K562 (cell line): ENCODE measurements at regions not wholly inside any gene's neighbourhood (a gene's known extent, or its start where the extent isn't known, plus 50 kb on each side); places are given as distances from the start of the nearest gene placed in this dataset.

Source experiments
- ATAC-seq: fragments of 200-7000 bp; cut with Tn5 transposase; 3 replicates; pipeline ENCODE4 v1.9.1; 2020; ENCODE audit warnings: moderate library complexity
- BruUV-seq: library from RNA; stranded (reverse); fragments of 400-500 nt; replicated peaks from 2 replicates; lab custom pipeline; 2021; lab: Mats Ljungman, UMichigan
- CTCF ChIA-PET: fragments of 300-600 bp; formaldehyde crosslinking; extraction: SDS; loops from one replicate; lab custom pipeline; 2021; ENCODE audit warnings: low intra/inter-chr PET ratio; lab: Yijun Ruan, JAX
- POLR2A ChIA-PET: fragments of 300-600, 350-650 bp; sonication (Branson Sonifier 250); formaldehyde crosslinking; extraction: SDS; loops from one replicate; lab custom pipeline; 2021; ENCODE audit warnings: antibody characterized with exemption, inconsistent platforms; lab: Yijun Ruan, JAX
- DNase-seq, 4 experiments: peaks; one replicate each; pipeline versions ENCODE4 v3.0.0 to v3.0.0-alpha.2; 2011 to 2018; ENCODE audit warnings: low spot score in 3 of 4, mixed read lengths in 3 of 4; ENCODE audit errors: extremely low read depth in 1 of 4
- FAIRE-seq: peaks from 2 replicates; lab custom pipeline; 2011; peaks lifted over from hg19 to GRCh38; lab: Jason Lieb, UNC
- H2AFZ ChIP-seq: 2 replicates; pipeline ENCODE4 v1.6.0; 2011; ENCODE audit warnings: low read depth, low read length, control low read depth, inconsistent platforms
- H3K27ac ChIP-seq: fragments of 200-600 bp; 3 replicates; pipeline ENCODE4 v1.8.0; 2011; ENCODE audit warnings: low read depth, mild to moderate bottlenecking, control low read depth, inconsistent platforms, low read length, moderate library complexity, mixed read lengths; ENCODE audit errors: extremely low read depth
- H3K27me3 ChIP-seq, 2 experiments: fragments of 300-600 bp in 1 of 2; 2 replicates in 1 of 2; 3 replicates in 1 of 2; pipeline versions ENCODE4 v1.6.0 to v1.8.0; 2011; ENCODE audit warnings: inconsistent platforms in 2 of 2, low read length in 2 of 2, mild to moderate bottlenecking in 1 of 2, mixed read lengths in 1 of 2, moderate library complexity in 1 of 2; ENCODE audit not compliant: control insufficient read depth in 2 of 2, insufficient read depth in 2 of 2
- H3K36me3 ChIP-seq: fragments of 300-600 bp; 3 replicates; pipeline ENCODE4 v1.8.0; 2011; ENCODE audit warnings: mild to moderate bottlenecking, low read length, inconsistent platforms; ENCODE audit not compliant: control insufficient read depth, insufficient read depth
- H3K4me1 ChIP-seq, 2 experiments: fragments of 200-600 bp in 1 of 2; replicated peaks in 1 of 2; 2 replicates in 1 of 2; 3 replicates in 1 of 2; pipeline versions ENCODE4 v1.5.1 to v1.8.0; 2011; ENCODE audit warnings: inconsistent platforms in 2 of 2, low read length in 2 of 2, mild to moderate bottlenecking in 1 of 2, mixed read lengths in 1 of 2, moderate library complexity in 1 of 2; ENCODE audit not compliant: control insufficient read depth in 2 of 2, insufficient read depth in 2 of 2
- H3K4me2 ChIP-seq: 2 replicates; pipeline ENCODE4 v1.6.1; 2011; ENCODE audit warnings: low read length, control low read depth, inconsistent platforms, mixed read lengths; ENCODE audit not compliant: insufficient read depth
- H3K4me3 ChIP-seq: fragments of 200-600 bp; sonication (generic), shearing (Covaris generic); 2 replicates; pipeline ENCODE4 v1.5.1; 2016; ENCODE audit warnings: control low read depth, inconsistent platforms
- H3K79me2 ChIP-seq: fragments of 200-600 bp; 3 replicates; pipeline ENCODE4 v1.8.0; 2011; ENCODE audit warnings: low read length, inconsistent platforms; ENCODE audit not compliant: control insufficient read depth, insufficient read depth
- H3K9ac ChIP-seq, 2 experiments: 2 replicates each; pipeline versions ENCODE4 v1.6.0 to v1.6.1; 2011; ENCODE audit warnings: low read depth in 2 of 2, low read length in 2 of 2, control low read depth in 1 of 2, inconsistent platforms in 1 of 2, mild to moderate bottlenecking in 1 of 2, mixed read lengths in 1 of 2; ENCODE audit not compliant: insufficient read depth in 1 of 2
- H3K9me1 ChIP-seq: one replicate; pipeline ENCODE4 v1.6.0; 2011; ENCODE audit warnings: inconsistent platforms, mild to moderate bottlenecking, low read length, moderate library complexity; ENCODE audit not compliant: control insufficient read depth, insufficient read depth
- H3K9me3 ChIP-seq: replicated peaks from 2 replicates; pipeline ENCODE4 v1.5.1; 2011; ENCODE audit warnings: low read depth, low read length, inconsistent platforms; ENCODE audit not compliant: control insufficient read depth, insufficient read depth
- H4K20me1 ChIP-seq: replicated peaks from 2 replicates; pipeline ENCODE4 v1.6.1; 2011; ENCODE audit warnings: low read length, inconsistent platforms, mixed read lengths; ENCODE audit not compliant: control insufficient read depth, insufficient read depth
- E2F4 ChIP-seq: sonication (generic); formaldehyde crosslinking; IDR thresholded peaks from 2 replicates; pipeline ENCODE4 v1.8.0; 2022; ENCODE audit warnings: mild to moderate bottlenecking, low read depth, missing genetic modification reagents
- EP300 ChIP-seq: IDR thresholded peaks from 2 replicates; pipeline ENCODE4 v1.6.1; 2012; ENCODE audit warnings: low read length, improper control_type of control experiment
- HIVEP1 ChIP-seq: fragments of 250-450 bp; sonication (Bioruptor Pico); IDR thresholded peaks from 2 replicates; pipeline ENCODE4 v1.4.0; 2020; ENCODE audit warnings: mild to moderate bottlenecking
- PATZ1 ChIP-seq: fragments of 250-450 bp; sonication (Bioruptor Pico); IDR thresholded peaks from 2 replicates; pipeline ENCODE4 v1.5.0; 2020; ENCODE audit warnings: mild to moderate bottlenecking, borderline replicate concordance
- PTRF ChIP-seq: fragments of 450-650 bp; IDR thresholded peaks from 2 replicates; pipeline ENCODE4 v1.6.1; 2016; ENCODE audit warnings: mild to moderate bottlenecking, missing genetic modification characterization, missing compliant biosample characterization
- WGBS: fragments of 100-300 bp; shearing (Covaris generic); methylation state at CpG from one replicate; pipeline ENCODE4 v1.1.6; 2016; ENCODE audit warnings: low coverage, mixed read lengths; ENCODE audit not compliant: insufficient coverage; ENCODE audit errors: missing lambda C conversion rate; 5-methylcytosine and 5-hydroxymethylcytosine counted together
- in situ Hi-C: fragments of 300-500 bp; cut with MboI; formaldehyde crosslinking; loops from 4 replicates; pipeline ENCODE4 v1.15.0; 2018; ENCODE audit warnings: inconsistent platforms, mixed read lengths
- intact Hi-C: fragments of 100-400 bp; cut with micrococcal nuclease; formaldehyde crosslinking; loops from 2 replicates; pipeline ENCODE4 v1.14.2; 2022

- Histone ChIP-seq H3K79me2 (no peaks in the 10 kb centered on the region), H3K4me2 (no peak overlapping the region)
- FAIRE-seq = no peak
- intact Hi-C loops = no loop called here
- BruUV-seq = no TSS peak
- TF ChIP-seq E2F4 (CRISPR knock-in tag) = no peak
- no peak for TF ChIP-seq PATZ1
- TF ChIP-seq EP300 = no peak
- no peak for TF ChIP-seq HIVEP1 (CRISPR knock-in tag)
- TF ChIP-seq PTRF (tag) = no peak
- TF ChIP-seq, all 486 proteins: peak for 0
- H3K27ac ChIP-seq = no peak overlapping the region
- H3K36me3 ChIP-seq = no peaks in the 10 kb centered on the region
- ChIA-PET CTCF (no interaction called here), POLR2A (no interaction called here)
- H3K9ac ChIP-seq = no peak overlapping the region
- DNase-seq = no peak
- H3K9me3 ChIP-seq = no peaks in the 10 kb centered on the region
- H2AFZ ChIP-seq = no peak overlapping the region
- no peaks in the 10 kb centered on the region for H4K20me1 ChIP-seq
- in situ Hi-C loops = no loop called here
- H3K27me3 ChIP-seq = peaks cover 6 to 11% of the 10 kb centered on the region in 2 experiments; a peak in 4 of 5 replicates
- no peak overlapping the region for H3K4me3 ChIP-seq
- peak; percentile 35; the same call in 1 of the 3 replicates for ATAC-seq
- H3K4me1 ChIP-seq = no peaks in the 10 kb centered on the region
- H3K9me1 ChIP-seq = no peaks in the 10 kb centered on the region
- WGBS = 2% methylated on average over 9 of the region's 9 CpGs
Measured at GRCh38 chr5:71810471-71811195, 91.6 kb downstream of the CARTPT start.
